Osteocyte (in vitro differentiated cells): ENCODE measurements at regions not wholly inside any gene's neighbourhood (a gene's known extent, or its start where the extent isn't known, plus 50 kb on each side); places are given as distances from the start of the nearest gene placed in this dataset.

Source experiments
- DNase-seq: peaks from one replicate; pipeline ENCODE4 v3.0.0; 2021; ENCODE audit warnings: mixed read lengths; ENCODE audit not compliant: unreplicated experiment; ENCODE audit errors: extremely low spot score
- H3K27ac Mint-ChIP-seq: one replicate; pipeline ENCODE4 v1.8.0; 2021; ENCODE audit warnings: mild to moderate bottlenecking, mixed read lengths; ENCODE audit not compliant: unreplicated experiment
- H3K27me3 Mint-ChIP-seq: one replicate; pipeline ENCODE4 v1.8.0; 2021; ENCODE audit warnings: mixed read lengths; ENCODE audit not compliant: unreplicated experiment
- H3K36me3 Mint-ChIP-seq: one replicate; pipeline ENCODE4 v1.8.0; 2021; ENCODE audit warnings: mixed read lengths; ENCODE audit not compliant: unreplicated experiment
- H3K4me1 Mint-ChIP-seq: one replicate; pipeline ENCODE4 v1.8.0; 2021; ENCODE audit warnings: mixed read lengths; ENCODE audit not compliant: unreplicated experiment
- H3K4me3 Mint-ChIP-seq: one replicate; pipeline ENCODE4 v1.8.0; 2021; ENCODE audit warnings: mild to moderate bottlenecking, moderate library complexity, mixed read lengths; ENCODE audit not compliant: unreplicated experiment
- H3K9me3 Mint-ChIP-seq: one replicate; pipeline ENCODE4 v1.8.0; 2021; ENCODE audit warnings: mixed read lengths; ENCODE audit not compliant: unreplicated experiment
- CTCF ChIP-seq: fragments of 200-600 bp; sonication (generic); IDR thresholded peaks from 2 replicates; pipeline ENCODE4 v1.5.0; 2021; ENCODE audit warnings: antibody characterized with exemption, mild to moderate bottlenecking, moderate library complexity

GRCh38 chr7:98686466-98687080 is 69.5 kb downstream of the NPTX2 start:
- no peak overlapping the region for H3K4me3 Mint-ChIP-seq
- H3K27ac Mint-ChIP-seq, result no peak overlapping the region
- H3K9me3 Mint-ChIP-seq, result peaks cover 17% of the 10 kb centered on the region
- no peaks in the 10 kb centered on the region for H3K27me3 Mint-ChIP-seq
- no peak for TF ChIP-seq CTCF
- no peaks in the 10 kb centered on the region for H3K36me3 Mint-ChIP-seq
- no peaks in the 10 kb centered on the region for H3K4me1 Mint-ChIP-seq
- no peak for DNase-seq

- Mint-ChIP-seq H3K4me3 (no peak overlapping the region), H3K36me3 (no peaks in the 10 kb centered on the region)
Measured at GRCh38 chr7:98687111-98687751, 70.1 kb downstream of the NPTX2 start.

GRCh38 chr7:98691619-98692018 is 74.5 kb downstream of the NPTX2 start:
- no peaks in the 10 kb centered on the region for H3K27me3 Mint-ChIP-seq
- H3K9me3 Mint-ChIP-seq, result peaks cover 29% of the 10 kb centered on the region
- no peak for TF ChIP-seq CTCF
- H3K36me3 Mint-ChIP-seq, result no peaks in the 10 kb centered on the region
- H3K4me1 Mint-ChIP-seq, result no peaks in the 10 kb centered on the region
- DNase-seq, result no peak
- no peak overlapping the region for H3K27ac Mint-ChIP-seq
- H3K4me3 Mint-ChIP-seq, result no peak overlapping the region

More at GRCh38 chr7:98687111-98687751, 70.1 kb downstream of the NPTX2 start:
- peaks cover 21% of the 10 kb centered on the region for H3K9me3 Mint-ChIP-seq
- DNase-seq, result no peak
- H3K27me3 Mint-ChIP-seq, result no peaks in the 10 kb centered on the region
- TF ChIP-seq CTCF, result no peak
- no peak overlapping the region for H3K27ac Mint-ChIP-seq
- H3K4me1 Mint-ChIP-seq, result no peaks in the 10 kb centered on the region

- TF ChIP-seq CTCF, result no peak
- H3K27me3 Mint-ChIP-seq, result no peaks in the 10 kb centered on the region
- H3K27ac Mint-ChIP-seq, result no peak overlapping the region
- no peaks in the 10 kb centered on the region for H3K4me1 Mint-ChIP-seq
- no peaks in the 10 kb centered on the region for H3K36me3 Mint-ChIP-seq
- peaks cover 19% of the 10 kb centered on the region for H3K9me3 Mint-ChIP-seq
- H3K4me3 Mint-ChIP-seq, result no peak overlapping the region
- no peak for DNase-seq
Measured at GRCh38 chr7:98697083-98697482, 80.0 kb downstream of the NPTX2 start.

GRCh38 chr7:98697485-98698240 is 80.6 kb downstream of the NPTX2 start:
- Mint-ChIP-seq H3K9me3 (peaks cover 19% of the 10 kb centered on the region), H3K27me3 (no peaks in the 10 kb centered on the region)
- TF ChIP-seq CTCF, result no peak

More at GRCh38 chr7:98697485-98698240, 80.6 kb downstream of the NPTX2 start:
- H3K36me3 Mint-ChIP-seq, result no peaks in the 10 kb centered on the region
- H3K4me3 Mint-ChIP-seq, result no peak overlapping the region
- H3K27ac Mint-ChIP-seq, result no peak overlapping the region
- DNase-seq, result no peak
- no peaks in the 10 kb centered on the region for H3K4me1 Mint-ChIP-seq
